Heart left ventricle (tissue), 13 donors: ENCODE measurements at regions not wholly inside any gene's neighbourhood (a gene's known extent, or its start where the extent isn't known, plus 50 kb on each side); places are given as distances from the start of the nearest gene placed in this dataset.

Experiments
- POLR2A ChIP-seq, 2 donors: fragments of 450-650 bp; IDR thresholded peaks; one replicate each; pipeline ENCODE4 v1.6.1; 2017; ENCODE audit warnings: antibody characterized with exemption in 2 of 2, mild to moderate bottlenecking in 2 of 2, moderate library complexity in 2 of 2
- TF ChIP-seq, protein P1 (sequence below), 12 donors: fragments of 200-600 bp; sonication (generic) in 4 of 12; IDR thresholded peaks; one replicate each; pipeline versions ENCODE4 v1.5.0 to v1.8.0; 2018 to 2022; ENCODE audit warnings: antibody characterized with exemption in 12 of 12, mild to moderate bottlenecking in 5 of 12
- donor health status: ischemic (EF 13 %, LVEDD 7.1; RV severe dilation, severe dysfunction).
- donor health status: DM: no; HTN: yes; CAD: no.
- donor health status: DM: no; HTN: no; CAD: no.
- donor health status: ischemic (EF 25% LVEDD 6.9; RV normal size, moderate dysfunction).
- donor health status: ischemic (EF 25% LVEDD 5.7; RV mildly dilated, moderate dysfunction).
- donor health status: ischemic (EF 35%, LVEDD 5.7; RV mildly dilated, moderate dysfunction).
- donor health status: nonischemic (EF 11% LVEDD 7.7; RV severe dilation, severe dysfunction).
- donor health status: DM: yes; HTN: yes; CAD: no.
- donor health status: PGD.
- donor health status: ischemic (EF 29% LVEDD 5.4; RV normal size, mild dysfunction).
- donor health status: nonischemic (EF 23%, LVEDD 6.1; RV moderate dilation, normal function).

DNA sequence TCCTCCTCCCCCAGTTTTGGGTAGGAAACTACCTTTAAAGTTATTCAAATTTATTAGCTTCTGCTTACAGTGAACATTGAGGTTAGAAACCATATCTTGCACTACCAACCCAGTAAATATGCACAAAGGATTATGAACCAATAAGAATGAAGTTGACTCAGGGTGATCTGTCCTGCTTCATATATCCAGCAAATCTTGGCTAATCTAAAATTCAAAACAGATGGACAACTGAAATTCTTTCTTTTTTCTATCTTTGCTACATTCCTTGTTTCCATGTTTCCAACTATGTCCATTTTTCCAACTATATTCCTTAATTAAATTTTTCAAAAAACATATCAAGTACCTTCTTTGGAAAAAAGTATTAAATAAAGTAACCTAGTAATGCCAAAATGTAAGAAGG, 149.3 kb downstream of the FAM124B start:
- TF ChIP-seq, protein P1, sequence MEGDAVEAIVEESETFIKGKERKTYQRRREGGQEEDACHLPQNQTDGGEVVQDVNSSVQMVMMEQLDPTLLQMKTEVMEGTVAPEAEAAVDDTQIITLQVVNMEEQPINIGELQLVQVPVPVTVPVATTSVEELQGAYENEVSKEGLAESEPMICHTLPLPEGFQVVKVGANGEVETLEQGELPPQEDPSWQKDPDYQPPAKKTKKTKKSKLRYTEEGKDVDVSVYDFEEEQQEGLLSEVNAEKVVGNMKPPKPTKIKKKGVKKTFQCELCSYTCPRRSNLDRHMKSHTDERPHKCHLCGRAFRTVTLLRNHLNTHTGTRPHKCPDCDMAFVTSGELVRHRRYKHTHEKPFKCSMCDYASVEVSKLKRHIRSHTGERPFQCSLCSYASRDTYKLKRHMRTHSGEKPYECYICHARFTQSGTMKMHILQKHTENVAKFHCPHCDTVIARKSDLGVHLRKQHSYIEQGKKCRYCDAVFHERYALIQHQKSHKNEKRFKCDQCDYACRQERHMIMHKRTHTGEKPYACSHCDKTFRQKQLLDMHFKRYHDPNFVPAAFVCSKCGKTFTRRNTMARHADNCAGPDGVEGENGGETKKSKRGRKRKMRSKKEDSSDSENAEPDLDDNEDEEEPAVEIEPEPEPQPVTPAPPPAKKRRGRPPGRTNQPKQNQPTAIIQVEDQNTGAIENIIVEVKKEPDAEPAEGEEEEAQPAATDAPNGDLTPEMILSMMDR (IDR thresholded peaks at IDR 0.05): no peak
- no peak for TF ChIP-seq POLR2A (IDR thresholded peaks at IDR 0.05)
